DLD1 (cell line): ENCODE measurements at regions not wholly inside any gene's neighbourhood (a gene's known extent, or its start where the extent isn't known, plus 50 kb on each side); places are given as distances from the start of the nearest gene placed in this dataset.
"Not testable (repeated sequence)": the region's sequence is repeated elsewhere in the genome, so short reads cannot be mapped to it uniquely, and the experiment has no call there.

Experiments used
- in situ Hi-C: cut with HindIII; loops from 2 replicates; pipeline ENCODE4 v1.10.0; 2017; ENCODE audit warnings: low sequenced_read_pairs

DNA sequence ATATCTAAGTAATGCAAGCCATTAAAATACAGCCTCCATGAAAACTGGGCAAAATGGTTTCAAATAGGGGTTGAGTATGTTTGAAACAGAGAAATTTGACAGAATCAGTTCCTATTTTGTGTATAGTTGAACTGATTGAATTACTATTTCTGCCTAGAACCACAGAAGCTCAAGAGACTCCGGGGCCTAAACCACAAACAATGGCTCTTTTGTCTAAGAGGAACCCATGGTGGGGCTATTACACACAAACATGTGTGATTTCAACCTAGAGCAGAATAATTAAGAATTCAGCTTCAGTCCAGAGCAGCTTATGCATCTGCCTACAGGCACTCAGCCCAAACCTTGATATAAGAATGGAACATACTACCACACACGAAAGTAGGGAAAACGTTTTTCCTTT, 171.2 kb upstream of the MPDZ start:
- in situ Hi-C loops: no loop called here

DNA sequence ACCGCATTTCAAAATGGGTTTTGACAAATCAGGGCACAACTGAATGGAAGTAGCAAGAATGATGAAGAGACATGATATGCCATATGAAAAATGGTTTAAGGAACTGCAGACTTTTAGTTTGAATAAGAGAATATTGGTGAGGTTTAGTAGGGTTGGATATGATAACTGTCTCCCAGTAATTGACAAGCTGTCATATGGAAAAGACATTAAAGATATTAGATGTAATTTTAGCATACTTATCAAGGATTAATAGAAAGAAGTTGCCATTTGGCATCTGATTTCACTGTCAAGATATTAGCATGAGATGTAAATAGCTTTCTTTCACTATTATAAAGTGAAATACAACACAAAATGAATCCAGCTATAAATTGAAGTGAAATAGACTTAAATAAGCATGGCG, 169.0 kb upstream of the MPDZ start:
- in situ Hi-C loops: no loop called here

DNA sequence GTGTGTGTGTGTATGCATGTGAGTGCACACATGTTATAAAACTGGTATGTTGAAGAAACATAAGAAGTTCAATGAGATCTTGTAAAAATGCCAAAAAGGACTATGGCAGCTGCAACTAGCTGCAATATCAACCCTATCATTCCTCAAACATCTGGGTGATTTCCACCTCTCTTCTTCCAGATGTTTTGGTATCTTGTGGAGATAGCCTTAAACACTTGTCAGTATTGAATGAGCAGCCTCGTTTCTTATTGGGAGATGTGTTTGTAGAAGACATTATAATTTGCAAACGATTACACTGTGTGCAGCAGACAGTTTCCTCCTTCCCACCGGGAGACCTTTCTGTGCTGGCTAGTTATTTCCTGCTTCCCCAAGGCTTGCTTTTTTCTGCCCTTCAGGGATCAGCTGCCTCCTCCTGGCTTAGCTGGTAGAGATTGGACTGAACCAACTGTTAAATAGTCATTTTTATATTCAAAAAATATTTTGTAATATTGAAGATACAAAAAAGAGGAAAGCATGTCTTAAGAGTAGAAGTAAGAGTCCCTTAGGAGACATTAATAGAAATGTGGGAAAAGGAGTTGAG, 168.4 kb upstream of the MPDZ start:
- in situ Hi-C loops: no loop called here

DNA sequence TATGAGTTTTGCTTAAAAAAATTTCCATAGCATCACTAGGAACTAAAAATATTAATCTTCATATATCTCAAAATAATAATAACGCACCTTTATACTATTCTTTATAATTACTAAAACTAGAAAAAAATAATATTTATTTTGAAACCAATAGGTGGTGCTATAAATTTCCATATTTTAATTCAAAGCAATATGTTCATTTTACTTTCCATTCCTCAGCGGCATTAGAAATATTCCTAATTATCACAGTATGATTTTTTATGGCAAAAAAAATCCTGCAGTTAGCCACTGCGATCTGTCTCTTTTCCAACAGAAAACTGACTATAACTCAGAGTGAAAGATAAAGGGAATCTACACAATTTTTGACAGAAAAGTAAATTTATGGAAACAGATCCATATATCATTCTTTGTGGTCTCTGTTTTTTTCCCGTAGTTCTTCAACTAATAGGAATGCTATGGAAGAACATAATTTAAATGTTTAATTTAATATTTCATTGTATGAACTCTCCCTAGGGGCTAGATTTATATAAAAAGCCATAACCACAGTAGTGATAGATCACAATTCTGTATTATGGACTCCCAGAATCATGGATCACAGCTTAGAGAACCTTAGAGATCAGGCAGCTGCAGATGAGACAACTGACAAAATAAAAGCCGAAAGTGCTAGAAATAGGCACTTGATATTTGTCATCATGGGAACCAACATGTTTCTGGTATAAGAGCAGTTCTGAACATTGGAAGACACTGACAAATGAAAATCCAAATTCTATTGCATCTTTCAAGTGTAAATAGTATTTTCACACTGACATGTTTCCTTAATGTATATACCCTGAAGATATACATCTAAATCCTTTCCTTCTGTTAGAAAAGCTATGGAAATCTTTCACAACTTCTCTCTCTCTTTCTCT, 167.7 kb upstream of the MPDZ start:
- in situ Hi-C loops: no loop called here

DNA sequence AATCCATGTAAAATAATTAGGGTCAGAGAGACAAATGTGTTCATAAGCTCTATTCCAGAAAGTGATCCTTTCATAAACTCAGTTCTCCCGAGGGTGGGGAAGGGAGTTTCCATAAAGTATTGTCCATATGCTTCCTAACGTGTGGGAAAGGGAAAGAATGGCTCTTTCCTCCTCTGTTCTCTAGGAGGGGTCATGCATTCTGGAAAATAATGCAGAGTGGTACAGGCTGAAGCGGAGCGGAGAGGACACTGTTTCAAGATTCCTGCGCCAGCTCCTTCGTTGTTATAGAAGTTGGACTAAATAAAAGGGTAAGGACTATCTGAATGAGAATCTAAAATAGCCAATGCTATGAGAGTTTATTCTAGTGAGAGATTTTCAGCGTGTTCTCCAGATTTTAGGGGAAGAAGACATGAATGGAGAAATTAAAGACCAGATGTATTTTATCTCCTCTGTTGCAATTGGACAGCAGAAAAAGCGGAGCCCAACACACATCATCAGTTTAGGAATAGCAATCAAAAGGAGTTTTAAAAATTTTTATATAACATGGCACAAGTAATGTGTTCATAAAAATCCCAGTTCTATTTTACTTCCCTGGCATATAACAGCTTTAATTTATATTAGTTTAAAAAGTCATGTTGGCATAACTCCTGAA, 166.9 kb upstream of the MPDZ start:
- in situ Hi-C loops: no loop called here

DNA sequence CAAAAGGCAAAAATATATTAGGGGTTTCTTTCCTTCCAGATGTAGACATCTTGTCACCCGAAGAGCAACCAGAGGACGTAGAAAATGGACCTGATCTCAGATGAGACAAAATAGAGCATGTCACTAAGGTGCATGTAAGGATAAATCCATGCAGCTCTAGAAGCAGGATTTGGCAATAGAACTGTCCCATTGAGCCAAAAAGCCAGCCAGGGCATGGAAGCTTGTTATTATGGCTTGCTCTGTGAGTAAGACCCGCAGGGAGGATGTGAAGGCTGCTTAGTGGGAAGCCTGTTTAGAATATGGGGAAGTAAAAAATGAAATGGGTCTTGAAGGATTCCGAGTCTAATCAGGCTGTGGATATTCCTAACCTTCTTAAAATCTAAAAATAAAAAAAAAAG, 165.6 kb upstream of the MPDZ start:
- in situ Hi-C loops: no loop called here

DNA sequence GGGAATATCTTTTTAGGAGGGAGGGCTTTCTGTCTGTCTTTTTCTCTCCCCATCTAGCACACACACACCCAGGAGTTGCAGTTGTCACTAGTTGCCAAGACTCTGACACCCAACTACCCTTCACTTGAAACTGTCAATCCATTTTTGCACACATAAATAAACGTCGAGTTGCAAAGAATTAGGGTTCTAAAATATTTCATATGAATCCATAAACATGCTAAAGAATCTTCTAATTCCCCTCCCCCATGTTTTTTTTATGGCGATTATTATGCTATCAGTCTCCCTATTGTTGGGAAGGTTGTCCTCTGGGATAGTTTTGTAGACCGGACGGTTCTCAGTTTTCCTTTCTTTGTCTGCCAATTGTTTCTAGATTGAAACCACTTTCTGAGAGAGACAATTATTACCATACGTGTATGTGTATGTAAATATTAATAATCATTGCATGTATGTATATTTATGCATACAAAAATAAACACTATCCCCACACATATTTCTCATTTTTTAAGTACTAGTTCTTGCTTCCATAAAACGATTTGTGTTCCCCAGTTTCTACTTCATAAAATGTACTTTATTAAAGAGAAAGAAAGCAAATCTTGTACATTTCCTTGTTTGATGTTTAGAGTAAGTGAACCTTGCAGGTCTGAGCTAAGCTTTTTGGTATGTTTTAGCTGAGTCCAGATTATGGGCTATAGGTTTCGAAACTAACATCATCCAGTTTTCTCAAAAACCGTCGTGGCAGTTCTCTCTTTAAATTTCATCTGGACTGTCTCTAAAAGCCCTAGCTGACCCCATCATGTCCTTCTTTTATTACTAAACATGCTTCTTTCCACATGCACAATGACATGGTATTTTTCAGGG, 165.0 kb upstream of the MPDZ start:
- in situ Hi-C loops: no loop called here

DNA sequence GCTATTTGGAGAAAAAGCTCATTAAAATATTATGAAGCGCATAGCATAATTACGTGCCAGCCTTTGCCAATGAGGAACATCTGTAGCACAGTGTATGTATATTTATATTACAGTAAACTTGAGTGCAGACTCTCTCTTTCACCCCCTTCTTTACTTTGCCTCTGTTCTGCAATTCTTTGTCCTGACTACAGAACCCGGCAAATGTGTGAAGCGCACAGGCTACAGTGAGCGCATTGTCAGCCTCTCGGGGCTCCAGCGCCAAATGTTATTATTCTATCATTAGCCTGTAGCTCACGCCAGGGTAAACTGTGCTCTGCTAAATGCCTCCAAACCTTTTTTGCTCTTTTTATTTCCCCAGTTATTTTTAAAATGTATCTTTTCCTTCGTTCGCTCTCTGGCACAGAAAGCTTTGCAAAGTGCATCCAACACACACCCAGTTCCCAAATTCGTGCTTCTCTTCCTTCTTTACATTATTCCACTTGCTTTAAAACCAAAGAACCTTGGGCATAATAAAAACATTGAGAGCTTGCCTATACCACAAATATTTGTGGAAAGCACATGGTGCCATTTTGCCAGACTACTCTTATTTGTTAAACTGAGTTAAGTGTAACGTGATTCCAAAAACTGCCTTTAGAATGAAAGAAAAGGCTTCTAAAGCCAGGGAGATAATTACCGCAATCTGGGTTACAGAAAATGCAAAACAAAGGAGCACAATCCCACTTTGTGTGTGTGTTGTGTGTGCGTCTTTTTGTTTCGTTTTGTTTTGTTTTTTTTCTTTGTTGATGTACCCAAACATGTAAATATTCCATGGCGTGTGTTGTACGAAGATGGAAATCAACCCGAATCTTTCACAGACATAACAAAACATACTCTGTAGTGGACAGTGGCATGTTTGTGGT, 164.1 kb upstream of the MPDZ start:
- in situ Hi-C loops: no loop called here

DNA sequence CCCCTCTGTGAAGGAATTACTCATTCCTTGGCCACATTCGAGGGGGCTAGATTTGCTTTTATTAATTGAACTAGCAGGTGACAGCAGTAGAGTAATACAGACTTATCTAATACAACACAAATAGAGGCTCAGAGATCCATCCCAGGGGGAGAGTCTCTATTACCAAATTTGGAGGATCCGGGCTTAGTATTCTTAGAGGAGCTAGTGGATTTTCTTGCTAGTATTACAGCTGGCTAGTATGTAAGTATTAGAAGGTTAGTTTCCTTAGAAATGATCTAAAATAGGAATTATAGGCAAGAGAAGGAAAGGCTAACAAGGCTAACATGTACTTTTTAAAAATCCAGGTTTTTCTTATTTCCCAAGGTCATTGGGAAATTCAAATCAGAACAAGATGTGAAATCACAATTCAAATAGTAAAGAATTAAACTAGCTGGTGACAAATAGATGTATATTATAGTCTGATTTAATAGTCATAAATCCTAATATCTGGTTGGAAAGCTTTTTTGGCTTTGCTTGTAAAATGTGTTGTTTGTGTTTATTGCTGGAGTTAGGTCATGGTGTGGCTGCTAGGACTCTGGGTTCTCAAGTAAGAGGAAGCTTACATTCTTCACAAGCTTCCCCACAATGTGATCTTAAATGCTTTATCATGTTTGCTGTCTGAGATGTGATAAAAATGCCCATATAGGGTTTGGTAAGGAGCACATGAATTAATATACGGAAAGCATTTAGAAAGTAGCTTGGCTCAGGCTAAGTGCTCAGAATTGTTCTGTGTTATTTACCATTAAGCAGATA, 160.4 kb upstream of the MPDZ start:
- in situ Hi-C loops: no loop called here

DNA sequence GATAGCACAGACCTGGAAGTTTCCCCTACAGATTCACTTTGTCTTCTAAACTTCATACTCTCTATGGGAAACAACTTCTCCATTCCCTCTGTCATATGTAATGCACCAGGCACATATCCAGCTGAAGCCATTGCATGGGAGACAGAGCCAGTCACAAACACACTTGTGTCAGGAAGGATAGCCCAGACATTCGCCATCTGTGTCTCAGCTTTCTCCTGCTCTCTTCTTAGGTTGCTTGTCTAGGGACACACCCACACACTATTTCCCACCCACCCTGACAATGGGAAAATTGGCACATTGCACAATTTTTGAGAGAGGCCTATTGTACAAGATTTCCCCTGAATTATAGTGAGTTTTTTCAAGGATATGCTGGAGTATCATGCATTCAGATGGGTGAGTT, 158.4 kb upstream of the MPDZ start:
- in situ Hi-C loops: no loop called here

DNA sequence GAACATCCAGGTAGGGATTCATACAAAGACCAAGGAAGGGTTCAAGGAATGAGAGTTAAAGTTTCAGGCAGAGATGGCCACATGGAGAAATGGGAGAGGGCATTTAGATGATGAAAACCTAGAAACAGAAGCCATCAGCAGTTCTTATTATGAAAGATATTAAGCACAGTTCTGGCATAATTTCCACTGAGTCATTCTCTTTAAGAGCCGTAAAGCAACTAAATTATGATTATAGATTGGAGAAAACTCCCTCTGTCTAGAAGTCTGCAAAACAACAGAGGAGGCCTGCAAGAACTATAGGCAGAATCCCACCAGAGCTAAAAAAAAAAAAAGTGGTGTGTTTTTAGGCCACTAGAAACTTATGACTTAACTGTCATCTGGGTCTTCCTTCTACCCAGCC, 157.1 kb upstream of the MPDZ start:
- in situ Hi-C loops: no loop called here

DNA sequence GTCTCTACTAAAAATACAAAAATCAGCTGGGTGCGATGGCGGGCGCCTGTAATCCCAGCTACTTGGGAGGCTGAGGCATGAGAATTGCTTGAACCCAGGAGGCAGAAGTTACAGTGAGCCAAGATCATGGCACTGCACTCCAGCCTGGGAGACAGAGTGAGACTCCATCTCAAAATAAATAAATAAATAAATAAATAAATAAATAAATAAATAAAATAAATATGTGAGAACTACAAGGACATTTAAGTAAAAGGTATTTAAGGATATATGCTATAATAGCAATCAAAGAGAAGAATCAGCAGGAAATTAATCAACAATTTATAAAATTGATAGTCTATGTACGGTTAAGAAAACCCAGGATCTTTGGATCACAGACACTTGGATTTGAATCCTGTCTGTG, 154.0 kb upstream of the MPDZ start:
- in situ Hi-C loops: not testable (repeated sequence)

DNA sequence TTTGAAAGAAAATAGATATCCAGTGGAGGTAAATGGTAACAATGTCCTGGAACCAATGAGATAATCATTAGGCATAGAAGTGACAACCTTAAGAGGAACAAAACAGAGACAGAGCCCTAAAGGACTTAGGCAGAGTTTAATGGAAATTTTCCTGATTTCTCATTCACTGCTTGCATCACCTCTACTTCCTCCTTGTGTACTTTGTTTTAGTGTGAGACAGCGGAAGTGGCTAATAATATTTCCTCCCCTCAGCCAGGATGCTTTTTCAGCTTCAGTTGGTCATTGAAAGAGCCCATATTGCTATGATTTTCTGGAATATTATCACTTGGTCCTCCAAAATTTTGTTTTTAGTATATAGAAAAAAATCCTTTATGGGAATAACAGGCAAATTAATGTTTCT, 153.4 kb upstream of the MPDZ start:
- in situ Hi-C loops: no loop called here

DNA sequence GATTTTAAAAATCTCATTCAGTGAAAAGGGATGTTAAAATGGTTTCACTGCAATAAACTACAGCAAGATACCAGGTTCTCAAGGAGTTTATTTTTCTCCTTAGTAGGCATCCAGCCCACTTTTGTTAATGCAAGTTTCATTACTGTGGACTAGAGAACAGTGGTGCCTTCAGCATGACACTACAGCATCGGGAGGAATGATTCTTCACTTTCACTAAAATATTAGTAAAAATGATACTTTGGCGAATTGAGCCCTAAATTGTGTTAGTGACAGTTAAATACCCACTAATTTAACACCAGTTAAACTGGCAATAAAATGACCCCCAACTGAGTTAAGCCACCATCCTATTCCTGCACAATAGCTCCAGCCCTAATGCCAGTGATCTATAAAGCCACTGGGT, 152.2 kb upstream of the MPDZ start:
- in situ Hi-C loops: no loop called here

DNA sequence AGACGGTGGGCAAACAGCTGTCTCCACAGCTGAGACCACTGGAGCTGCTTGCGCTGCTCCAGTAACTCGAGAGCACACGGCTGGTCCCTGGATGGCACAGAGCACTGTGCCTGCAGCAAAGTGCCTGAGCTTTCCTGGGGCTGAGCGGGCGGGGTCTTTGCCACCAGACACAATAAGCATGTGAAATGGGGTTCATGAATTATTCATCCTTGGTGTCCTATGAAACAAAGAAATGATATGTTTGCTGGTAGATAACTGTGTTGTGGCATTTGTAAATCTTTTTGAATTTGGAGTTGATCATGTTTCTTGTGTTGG, 151.7 kb upstream of the MPDZ start:
- in situ Hi-C loops: no loop called here

DNA sequence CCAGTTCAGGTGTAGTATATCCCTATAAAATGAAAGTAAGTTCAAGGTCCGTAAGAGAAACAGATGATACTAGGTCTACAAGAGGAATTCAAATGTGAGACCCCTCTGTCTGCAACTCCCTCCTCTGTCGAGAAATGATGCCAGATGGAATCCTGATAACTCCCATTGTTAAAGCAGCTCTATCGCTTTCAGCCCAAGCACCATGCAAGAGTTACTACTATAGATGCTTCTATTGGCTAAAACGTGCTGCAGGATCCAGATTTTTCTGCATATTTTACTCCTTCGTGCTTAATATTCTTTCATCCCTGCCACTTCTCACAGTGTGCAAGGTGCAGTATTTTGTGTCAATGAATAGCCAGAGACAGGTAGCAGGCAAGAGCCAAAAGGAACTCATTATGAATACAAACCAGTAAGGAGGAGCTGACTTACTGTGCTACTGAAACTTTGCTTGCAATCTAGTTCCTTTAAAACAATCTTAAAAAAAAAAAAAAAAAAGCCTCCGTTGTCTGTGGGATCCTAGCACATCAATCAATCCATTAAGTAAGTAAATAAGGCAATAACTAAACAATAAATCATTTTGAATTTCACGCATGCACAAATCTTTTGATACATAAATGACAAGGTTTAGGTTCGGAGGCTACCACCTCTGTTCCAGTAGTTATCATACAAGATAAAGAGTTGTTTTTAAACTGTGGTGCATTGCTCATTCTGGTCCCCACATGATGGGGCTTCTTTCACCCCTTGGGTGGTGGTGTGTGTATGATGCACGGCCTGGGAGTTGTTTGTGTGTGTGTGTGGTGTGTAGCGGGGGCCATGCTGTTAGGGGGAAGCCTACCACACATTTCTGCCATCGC, 151.1 kb upstream of the MPDZ start:
- in situ Hi-C loops: no loop called here

DNA sequence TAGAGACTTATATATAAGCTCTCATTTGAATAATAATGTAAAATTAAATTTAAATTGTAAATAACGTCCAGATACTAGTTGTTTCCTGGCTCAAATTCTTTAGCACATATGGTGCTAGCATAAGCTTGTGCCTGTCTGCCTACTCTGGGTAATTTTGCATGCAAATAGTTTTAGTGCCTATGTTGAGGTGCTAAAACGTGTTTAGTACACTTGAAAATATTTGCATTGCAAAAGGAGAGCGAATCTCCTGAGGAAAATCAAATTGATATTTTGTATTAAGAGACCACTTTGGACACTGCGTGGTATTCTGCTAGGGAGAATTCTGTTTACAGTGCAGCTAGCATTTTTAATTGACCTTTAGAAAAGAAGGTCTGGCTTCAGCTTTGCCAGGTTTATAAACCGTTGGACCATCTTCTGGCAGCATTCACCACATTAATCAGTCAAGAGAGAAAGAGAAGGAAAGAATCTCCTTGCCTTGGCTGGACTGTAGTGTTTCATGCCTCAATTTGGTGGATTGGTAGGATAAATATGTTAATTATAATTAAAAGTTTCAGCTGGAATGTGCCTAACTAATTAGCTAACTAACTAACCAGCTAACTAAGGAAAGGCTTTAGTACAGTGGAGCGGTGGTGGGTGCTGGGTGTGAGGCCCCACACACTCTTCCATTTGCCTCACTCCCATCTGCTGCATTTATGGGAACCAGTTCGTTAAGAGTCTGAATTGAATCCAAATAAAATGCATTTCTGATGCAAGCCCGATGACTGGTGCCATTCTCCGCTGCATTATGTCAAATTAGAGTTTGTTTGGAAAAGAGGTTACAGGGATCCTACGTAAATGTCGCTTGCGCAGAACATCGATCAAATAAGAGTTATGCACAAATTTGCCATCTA, 150.1 kb upstream of the MPDZ start:
- in situ Hi-C loops: no loop called here

DNA sequence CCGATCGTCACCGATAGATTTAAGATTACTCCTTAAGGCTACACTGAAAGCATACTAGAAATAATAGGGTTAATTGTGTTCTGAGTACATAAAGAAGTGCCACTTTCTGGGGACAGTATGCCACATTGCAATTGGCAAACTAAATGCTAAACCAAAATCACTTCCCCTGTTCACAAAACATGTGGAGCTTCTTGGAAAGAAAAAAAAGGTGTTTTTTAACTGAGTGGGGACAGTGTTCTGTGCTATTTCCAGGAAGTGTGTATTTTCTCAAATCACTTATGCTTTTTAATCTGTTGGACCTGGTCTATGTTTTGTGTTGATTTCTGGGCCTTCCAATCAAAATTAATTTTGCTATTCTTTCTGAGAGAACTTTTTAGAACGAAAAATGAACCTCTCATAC, 149.3 kb upstream of the MPDZ start:
- in situ Hi-C loops: no loop called here
